ENCODE measurements at regions not wholly inside any gene's neighbourhood (a gene's known extent, or its start where the extent isn't known, plus 50 kb on each side); places are given as distances from the start of the nearest gene placed in this dataset.

DNA sequence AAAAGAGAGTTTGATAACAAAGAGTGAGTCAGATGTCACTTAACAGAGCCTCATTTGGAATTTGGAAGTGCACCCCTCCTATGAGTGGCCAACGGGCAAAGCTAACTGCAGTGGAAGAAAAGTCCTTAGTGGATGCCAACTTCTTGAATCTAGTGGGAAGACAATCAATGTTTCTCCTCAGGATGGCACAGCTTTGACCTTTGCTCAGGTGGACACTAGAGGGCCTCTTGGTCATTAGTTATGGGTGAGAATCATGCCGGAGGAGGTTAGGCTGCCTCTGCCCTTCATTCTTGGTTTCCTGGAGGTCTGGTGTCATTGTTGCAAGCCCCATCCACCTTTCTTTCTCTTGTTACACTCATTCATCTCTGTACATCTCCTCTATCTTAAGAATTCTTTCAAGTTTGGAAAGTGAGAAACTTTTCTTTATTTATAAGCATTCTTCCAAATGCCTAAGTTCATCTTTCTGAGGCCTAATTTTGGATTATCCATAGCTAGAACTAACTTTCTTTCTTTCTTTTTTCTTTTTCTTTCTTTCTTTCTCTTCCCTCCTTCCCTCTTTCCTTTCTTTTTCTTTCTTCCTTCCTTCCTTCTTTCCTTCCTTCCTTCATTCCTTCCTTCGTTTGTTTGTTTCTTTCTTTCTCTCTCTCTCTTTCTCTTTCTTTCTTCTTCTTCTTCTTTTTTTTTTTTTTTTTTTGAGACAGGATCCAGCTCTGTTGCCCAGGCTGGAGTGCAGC, 327.2 kb upstream of the TSHZ3 start:
- TF ChIP-seq, protein P1, sequence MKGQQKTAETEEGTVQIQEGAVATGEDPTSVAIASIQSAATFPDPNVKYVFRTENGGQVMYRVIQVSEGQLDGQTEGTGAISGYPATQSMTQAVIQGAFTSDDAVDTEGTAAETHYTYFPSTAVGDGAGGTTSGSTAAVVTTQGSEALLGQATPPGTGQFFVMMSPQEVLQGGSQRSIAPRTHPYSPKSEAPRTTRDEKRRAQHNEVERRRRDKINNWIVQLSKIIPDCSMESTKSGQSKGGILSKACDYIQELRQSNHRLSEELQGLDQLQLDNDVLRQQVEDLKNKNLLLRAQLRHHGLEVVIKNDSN (IDR thresholded peaks at IDR 0.05) = no peak
- TF ChIP-seq, protein P2, sequence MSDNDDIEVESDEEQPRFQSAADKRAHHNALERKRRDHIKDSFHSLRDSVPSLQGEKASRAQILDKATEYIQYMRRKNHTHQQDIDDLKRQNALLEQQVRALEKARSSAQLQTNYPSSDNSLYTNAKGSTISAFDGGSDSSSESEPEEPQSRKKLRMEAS (IDR thresholded peaks at IDR 0.05) = no peak
- TF ChIP-seq CEBPB (IDR thresholded peaks at IDR 0.05) (no peak), RAD21 (IDR thresholded peaks at IDR 0.05; ENCODE audit: low read depth) (no peak), YY1 (IDR thresholded peaks at IDR 0.05; ENCODE audit: low read depth) (no peak), CREB1 (IDR thresholded peaks at IDR 0.05; ENCODE audit: low read depth) (no peak), TAF1 (IDR thresholded peaks at IDR 0.05; ENCODE audit: low read depth) (no peak), EP300 (IDR thresholded peaks at IDR 0.05; ENCODE audit: borderline replicate concordance) (no peak), TEAD4 (IDR thresholded peaks at IDR 0.05) (no peak), TCF12 (IDR thresholded peaks at IDR 0.05; ENCODE audit: low read depth) (no peak), EGR1 (IDR thresholded peaks at IDR 0.05) (no peak), FOXM1 (IDR thresholded peaks at IDR 0.05; ENCODE audit: borderline replicate concordance, low read depth) (no peak), ZBTB7A (IDR thresholded peaks at IDR 0.05; ENCODE audit: low read depth) (no peak)
- TF ChIP-seq, protein P3, sequence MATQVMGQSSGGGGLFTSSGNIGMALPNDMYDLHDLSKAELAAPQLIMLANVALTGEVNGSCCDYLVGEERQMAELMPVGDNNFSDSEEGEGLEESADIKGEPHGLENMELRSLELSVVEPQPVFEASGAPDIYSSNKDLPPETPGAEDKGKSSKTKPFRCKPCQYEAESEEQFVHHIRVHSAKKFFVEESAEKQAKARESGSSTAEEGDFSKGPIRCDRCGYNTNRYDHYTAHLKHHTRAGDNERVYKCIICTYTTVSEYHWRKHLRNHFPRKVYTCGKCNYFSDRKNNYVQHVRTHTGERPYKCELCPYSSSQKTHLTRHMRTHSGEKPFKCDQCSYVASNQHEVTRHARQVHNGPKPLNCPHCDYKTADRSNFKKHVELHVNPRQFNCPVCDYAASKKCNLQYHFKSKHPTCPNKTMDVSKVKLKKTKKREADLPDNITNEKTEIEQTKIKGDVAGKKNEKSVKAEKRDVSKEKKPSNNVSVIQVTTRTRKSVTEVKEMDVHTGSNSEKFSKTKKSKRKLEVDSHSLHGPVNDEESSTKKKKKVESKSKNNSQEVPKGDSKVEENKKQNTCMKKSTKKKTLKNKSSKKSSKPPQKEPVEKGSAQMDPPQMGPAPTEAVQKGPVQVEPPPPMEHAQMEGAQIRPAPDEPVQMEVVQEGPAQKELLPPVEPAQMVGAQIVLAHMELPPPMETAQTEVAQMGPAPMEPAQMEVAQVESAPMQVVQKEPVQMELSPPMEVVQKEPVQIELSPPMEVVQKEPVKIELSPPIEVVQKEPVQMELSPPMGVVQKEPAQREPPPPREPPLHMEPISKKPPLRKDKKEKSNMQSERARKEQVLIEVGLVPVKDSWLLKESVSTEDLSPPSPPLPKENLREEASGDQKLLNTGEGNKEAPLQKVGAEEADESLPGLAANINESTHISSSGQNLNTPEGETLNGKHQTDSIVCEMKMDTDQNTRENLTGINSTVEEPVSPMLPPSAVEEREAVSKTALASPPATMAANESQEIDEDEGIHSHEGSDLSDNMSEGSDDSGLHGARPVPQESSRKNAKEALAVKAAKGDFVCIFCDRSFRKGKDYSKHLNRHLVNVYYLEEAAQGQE (IDR thresholded peaks at IDR 0.05; ENCODE audit: low read depth) = no peak

All from Ishikawa (cell line).